Chondrocyte (in vitro differentiated cells): ENCODE measurements at regions not wholly inside any gene's neighbourhood (a gene's known extent, or its start where the extent isn't known, plus 50 kb on each side); places are given as distances from the start of the nearest gene placed in this dataset.

Experiments used
- DNase-seq: peaks from one replicate; pipeline ENCODE4 v3.0.0; 2021; ENCODE audit warnings: mixed read lengths, low spot score
- H3K27ac Mint-ChIP-seq: one replicate; pipeline ENCODE4 v1.8.0; 2021; ENCODE audit warnings: mild to moderate bottlenecking, moderate library complexity, mixed read lengths; ENCODE audit not compliant: unreplicated experiment
- H3K27me3 Mint-ChIP-seq: 2 replicates; pipeline ENCODE4 v1.8.0; 2021; ENCODE audit warnings: low read depth, mixed read lengths
- H3K36me3 Mint-ChIP-seq: 2 replicates; pipeline ENCODE4 v1.8.0; 2021; ENCODE audit warnings: low read depth, mixed read lengths
- H3K4me1 Mint-ChIP-seq: 2 replicates; pipeline ENCODE4 v1.8.0; 2021; ENCODE audit warnings: low read depth, mild to moderate bottlenecking, mixed read lengths
- H3K4me3 Mint-ChIP-seq: one replicate; pipeline ENCODE4 v1.8.0; 2021; ENCODE audit warnings: mild to moderate bottlenecking, moderate library complexity, mixed read lengths; ENCODE audit not compliant: unreplicated experiment
- H3K9me3 Mint-ChIP-seq: 2 replicates; pipeline ENCODE4 v1.8.0; 2021; ENCODE audit warnings: low read depth, mixed read lengths
- TF ChIP-seq, protein P1 (sequence below): fragments of 200-600 bp; sonication (generic); IDR thresholded peaks from 2 replicates; pipeline ENCODE4 v1.5.0; 2021; ENCODE audit warnings: antibody characterized with exemption, mild to moderate bottlenecking, moderate library complexity

DNA sequence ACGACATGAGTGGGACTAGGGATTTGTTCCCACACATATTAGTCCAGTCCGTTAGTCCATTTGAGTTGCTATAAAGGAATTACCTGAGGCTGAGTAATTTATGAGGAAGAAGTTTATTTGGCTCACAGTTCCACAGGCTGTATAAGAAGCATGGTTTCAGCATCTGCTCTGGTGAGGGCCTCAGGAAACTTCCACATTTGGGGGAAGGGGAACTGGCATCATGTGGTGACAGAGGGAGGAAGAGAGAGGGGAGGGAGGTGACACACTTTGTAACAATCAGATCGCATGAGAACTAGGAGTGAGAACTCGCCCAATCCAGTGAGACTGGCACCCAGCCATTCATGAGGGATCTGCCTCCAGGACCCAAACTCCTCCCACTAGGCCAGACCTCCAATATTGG, 769.9 kb upstream of the ROBO1 start:
- Mint-ChIP-seq H3K9me3 (no peaks in the 10 kb centered on the region), H3K27me3 (no peaks in the 10 kb centered on the region), H3K36me3 (no peaks in the 10 kb centered on the region), H3K27ac (no peak overlapping the region), H3K4me3 (no peak overlapping the region), H3K4me1 (no peaks in the 10 kb centered on the region)
- DNase-seq: no peak
- TF ChIP-seq, protein P1, sequence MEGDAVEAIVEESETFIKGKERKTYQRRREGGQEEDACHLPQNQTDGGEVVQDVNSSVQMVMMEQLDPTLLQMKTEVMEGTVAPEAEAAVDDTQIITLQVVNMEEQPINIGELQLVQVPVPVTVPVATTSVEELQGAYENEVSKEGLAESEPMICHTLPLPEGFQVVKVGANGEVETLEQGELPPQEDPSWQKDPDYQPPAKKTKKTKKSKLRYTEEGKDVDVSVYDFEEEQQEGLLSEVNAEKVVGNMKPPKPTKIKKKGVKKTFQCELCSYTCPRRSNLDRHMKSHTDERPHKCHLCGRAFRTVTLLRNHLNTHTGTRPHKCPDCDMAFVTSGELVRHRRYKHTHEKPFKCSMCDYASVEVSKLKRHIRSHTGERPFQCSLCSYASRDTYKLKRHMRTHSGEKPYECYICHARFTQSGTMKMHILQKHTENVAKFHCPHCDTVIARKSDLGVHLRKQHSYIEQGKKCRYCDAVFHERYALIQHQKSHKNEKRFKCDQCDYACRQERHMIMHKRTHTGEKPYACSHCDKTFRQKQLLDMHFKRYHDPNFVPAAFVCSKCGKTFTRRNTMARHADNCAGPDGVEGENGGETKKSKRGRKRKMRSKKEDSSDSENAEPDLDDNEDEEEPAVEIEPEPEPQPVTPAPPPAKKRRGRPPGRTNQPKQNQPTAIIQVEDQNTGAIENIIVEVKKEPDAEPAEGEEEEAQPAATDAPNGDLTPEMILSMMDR: no peak

DNA sequence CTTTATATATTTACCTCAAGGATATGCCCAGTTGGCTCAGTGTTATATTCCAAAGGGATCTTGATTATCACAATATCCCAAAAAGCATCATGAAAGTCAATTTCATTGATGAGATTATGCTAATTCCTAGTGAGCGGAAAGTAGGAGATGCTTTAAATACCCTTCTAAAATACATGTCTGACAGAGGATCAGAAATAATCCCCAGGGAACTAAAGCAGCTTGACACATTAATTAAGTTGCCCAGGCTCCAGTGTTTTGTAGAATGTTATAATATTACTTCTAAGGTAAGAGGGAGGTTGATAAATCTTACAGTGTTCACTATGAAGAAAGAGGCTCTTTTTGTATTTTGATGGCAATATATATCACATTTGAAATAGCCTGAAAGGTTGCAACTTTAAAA, 767.5 kb upstream of the ROBO1 start:
- Mint-ChIP-seq H3K27me3 (no peaks in the 10 kb centered on the region), H3K4me1 (no peaks in the 10 kb centered on the region), H3K36me3 (no peaks in the 10 kb centered on the region), H3K4me3 (no peak overlapping the region), H3K27ac (no peak overlapping the region), H3K9me3 (peaks cover 2% of the 10 kb centered on the region)
- TF ChIP-seq, protein P1: no peak
- no peak for DNase-seq

DNA sequence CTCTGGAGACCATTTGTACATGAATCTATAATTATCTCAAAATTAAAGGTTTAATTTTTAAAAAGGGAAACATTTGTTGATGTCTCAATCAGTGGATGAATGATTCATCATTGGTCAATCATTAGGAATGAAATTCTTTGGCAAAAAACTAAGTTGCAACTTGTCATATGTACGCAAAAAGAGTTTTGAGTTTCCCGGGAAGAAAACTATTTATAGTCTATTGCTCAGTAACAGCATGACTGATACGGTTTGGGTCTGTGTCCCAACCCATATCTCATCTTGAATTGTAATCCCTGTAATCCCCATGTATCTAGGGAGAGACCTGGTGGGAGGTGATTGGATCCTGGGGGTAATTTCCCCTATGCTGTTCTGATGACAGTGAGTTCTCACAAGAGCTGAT, 765.8 kb upstream of the ROBO1 start:
- no peak for DNase-seq
- Mint-ChIP-seq H3K27ac (no peak overlapping the region), H3K4me1 (no peaks in the 10 kb centered on the region), H3K27me3 (no peaks in the 10 kb centered on the region), H3K4me3 (no peak overlapping the region), H3K36me3 (no peaks in the 10 kb centered on the region), H3K9me3 (peaks cover 3% of the 10 kb centered on the region)
- TF ChIP-seq, protein P1: no peak

DNA sequence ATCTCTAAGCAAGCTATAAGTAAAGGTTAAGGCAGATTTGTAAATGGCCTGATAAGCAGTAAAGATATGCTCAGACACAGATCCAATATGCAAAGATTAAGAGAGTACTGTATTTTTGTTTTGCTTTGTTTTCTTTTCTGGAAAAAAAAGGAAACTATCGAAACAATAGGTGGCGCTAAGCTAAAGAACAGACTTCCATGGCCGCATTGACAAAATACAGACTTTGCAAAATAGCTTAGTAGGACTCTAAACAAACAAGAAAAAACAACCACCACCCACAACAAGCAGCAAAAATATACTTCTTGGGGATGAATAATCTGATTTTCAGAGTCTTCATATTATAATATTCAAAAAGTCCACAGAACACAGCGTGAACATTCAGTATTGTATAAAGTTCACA, 758.4 kb upstream of the ROBO1 start:
- no peak for DNase-seq
- no peaks in the 10 kb centered on the region for H3K27me3 Mint-ChIP-seq
- H3K4me3 Mint-ChIP-seq: no peak overlapping the region
- no peaks in the 10 kb centered on the region for H3K4me1 Mint-ChIP-seq
- no peak overlapping the region for H3K27ac Mint-ChIP-seq
- TF ChIP-seq, protein P1: peak; percentile 44
- peaks cover 14% of the 10 kb centered on the region for H3K9me3 Mint-ChIP-seq
- no peaks in the 10 kb centered on the region for H3K36me3 Mint-ChIP-seq

DNA sequence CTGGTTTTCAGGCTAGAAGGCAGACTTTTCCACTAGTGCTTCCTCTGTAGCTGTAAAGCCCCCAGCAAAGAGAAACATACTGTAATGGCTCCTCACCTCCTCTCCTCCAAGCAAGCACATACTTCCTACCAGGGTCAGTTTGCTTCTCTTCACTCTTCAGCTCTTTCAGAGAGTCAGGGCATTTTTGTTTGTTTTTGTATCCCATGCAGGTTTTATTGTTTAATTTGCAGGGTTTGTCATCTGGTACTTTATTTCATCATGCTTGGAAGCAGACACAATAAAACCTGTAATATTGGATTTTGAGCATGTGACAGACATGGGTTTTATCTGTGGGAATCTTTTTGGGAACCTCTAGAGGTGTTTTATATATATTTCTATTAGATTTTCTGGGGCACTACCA, 753.3 kb upstream of the ROBO1 start:
- no peaks in the 10 kb centered on the region for H3K27me3 Mint-ChIP-seq
- no peak for DNase-seq
- H3K4me3 Mint-ChIP-seq: no peak overlapping the region
- no peaks in the 10 kb centered on the region for H3K9me3 Mint-ChIP-seq
- no peaks in the 10 kb centered on the region for H3K36me3 Mint-ChIP-seq
- TF ChIP-seq, protein P1: no peak
- H3K27ac Mint-ChIP-seq: no peak overlapping the region
- no peaks in the 10 kb centered on the region for H3K4me1 Mint-ChIP-seq
